ENCODE measurements at regions not wholly inside any gene's neighbourhood (a gene's known extent, or its start where the extent isn't known, plus 50 kb on each side); places are given as distances from the start of the nearest gene placed in this dataset.

DNA sequence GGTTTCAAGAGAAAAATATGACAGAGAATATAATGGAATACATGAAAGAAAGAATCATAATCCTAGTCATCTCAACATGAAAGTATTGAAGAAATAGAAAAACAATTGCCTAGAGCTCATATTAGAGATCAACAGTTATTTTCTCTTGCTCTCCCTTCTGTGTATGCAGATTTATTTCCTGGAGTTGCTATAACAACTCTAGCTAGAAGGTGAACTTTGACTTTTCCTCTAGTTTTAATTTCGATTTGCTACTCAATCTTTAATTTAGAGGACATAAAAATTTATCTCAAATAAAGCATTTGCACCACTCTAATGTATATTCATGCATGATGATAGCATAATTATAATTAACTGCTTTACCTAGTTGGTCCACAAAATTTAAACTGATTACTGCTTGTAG, 84.6 kb upstream of the PICALM start:
- TF ChIP-seq POLR2AphosphoS5 (IDR thresholded peaks at IDR 0.05; ENCODE audit: low read depth, low read length): no peak
- TF ChIP-seq POLR2A (IDR thresholded peaks at IDR 0.05; ENCODE audit: low read depth, low read length): no peak
- TF ChIP-seq PAX5 (IDR thresholded peaks at IDR 0.05; ENCODE audit: insufficient read depth, low read length, severe bottlenecking): no peak

All from GM12891 (cell line).